Psoas muscle (tissue), 7 donors: ENCODE measurements at regions not wholly inside any gene's neighbourhood (a gene's known extent, or its start where the extent isn't known, plus 50 kb on each side); places are given as distances from the start of the nearest gene placed in this dataset.

Experiments used
- ATAC-seq, 4 donors: fragments of 200-7000 bp; cut with Tn5 transposase; one replicate each; pipeline ENCODE4 v1.9.1; 2020; ENCODE audit warnings: moderate library complexity in 3 of 4, mild to moderate bottlenecking in 2 of 4
- DNase-seq, 2 donors: peaks; one replicate each; pipeline ENCODE4 v3.0.0-alpha.2; 2020
- H3K27ac ChIP-seq: fragments of 200-600 bp; one replicate; pipeline ENCODE4 v1.8.0; 2022
- H3K27me3 ChIP-seq, 3 donors: fragments of 200-600 bp in 1 of 3; one replicate each; pipeline versions ENCODE4 v1.6.1 to v1.8.0; 2013 to 2022; ENCODE audit warnings: low read length in 2 of 3, mild to moderate bottlenecking in 2 of 3, moderate library complexity in 1 of 3; ENCODE audit not compliant: insufficient read depth in 3 of 3
- H3K36me3 ChIP-seq, 2 donors: fragments of 200-600 bp in 1 of 2; one replicate each; pipeline versions ENCODE4 v1.6.1 to v1.8.0; 2013 to 2022; ENCODE audit warnings: low read depth in 1 of 2, mild to moderate bottlenecking in 1 of 2, moderate library complexity in 1 of 2; ENCODE audit not compliant: insufficient read depth in 1 of 2
- H3K4me1 ChIP-seq: fragments of 200-600 bp; one replicate; pipeline ENCODE4 v1.8.0; 2022
- H3K4me3 ChIP-seq: fragments of 200-600 bp; one replicate; pipeline ENCODE4 v1.8.0; 2022; ENCODE audit warnings: mild to moderate bottlenecking
- H3K9me3 ChIP-seq: fragments of 200-600 bp; one replicate; pipeline ENCODE4 v1.8.0; 2022
- WGBS, 3 donors: extraction: QIAGEN DNeasy Blood & Tissue Kit; methylation state at CpG; one replicate each; pipeline versions ENCODE4 v1.1.6 to v1.1.7; 2013; 5-methylcytosine and 5-hydroxymethylcytosine counted together
- intact Hi-C, 2 donors: fragments of 100-400 bp; cut with DNase I; formaldehyde crosslinking; loops; one replicate each; pipeline versions ENCODE4 v1.11.0 to v1.14.2; 2022
- TF ChIP-seq, protein P1 (sequence below): fragments of 200-600 bp; IDR thresholded peaks from one replicate; pipeline ENCODE4 v1.8.0; 2022; ENCODE audit warnings: antibody characterized with exemption
- donor health status: healthy with polysubstance abuse.
- donor health status: DM: no; HTN: no; CAD: no; lungs with moderate emphysema.
- donor health status: Bipolar disorder and iron deficiency.
- donor health status: healthy.
- donor health status: DM: yes; HTN: yes; CAD: no.
- donor health status: DM: no; HTN: no; CAD: no.
- donor health status: DM: yes; HTN: yes; CAD: no.

DNA sequence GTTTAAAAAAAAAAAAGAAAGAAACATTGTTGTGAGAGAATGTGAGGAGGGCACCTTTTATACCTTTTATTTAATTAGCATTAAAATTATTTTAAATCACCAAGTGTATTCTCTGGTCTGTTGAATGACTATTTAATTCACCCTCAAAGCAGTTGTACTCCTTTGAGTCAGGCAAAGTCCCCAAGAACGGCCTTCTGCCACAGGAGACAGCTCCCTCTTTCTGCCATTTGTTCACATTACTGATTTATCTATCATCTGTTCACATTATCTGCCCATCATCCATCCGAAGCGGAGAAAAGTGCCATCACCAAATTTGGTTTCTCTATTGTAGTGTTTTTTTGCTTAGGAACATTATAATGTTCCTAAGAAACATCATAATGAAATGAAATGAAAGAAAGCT, 240.7 kb upstream of the DPP10 start:
- H3K36me3 ChIP-seq = no peaks in the 10 kb centered on the region
- DNase-seq = no peak
- H3K27ac ChIP-seq = no peak overlapping the region
- intact Hi-C loops = no loop called here
- ATAC-seq = no peak
- no peaks in the 10 kb centered on the region for H3K9me3 ChIP-seq
- H3K27me3 ChIP-seq = no peaks in the 10 kb centered on the region
- H3K4me1 ChIP-seq = no peaks in the 10 kb centered on the region
- TF ChIP-seq, protein P1, sequence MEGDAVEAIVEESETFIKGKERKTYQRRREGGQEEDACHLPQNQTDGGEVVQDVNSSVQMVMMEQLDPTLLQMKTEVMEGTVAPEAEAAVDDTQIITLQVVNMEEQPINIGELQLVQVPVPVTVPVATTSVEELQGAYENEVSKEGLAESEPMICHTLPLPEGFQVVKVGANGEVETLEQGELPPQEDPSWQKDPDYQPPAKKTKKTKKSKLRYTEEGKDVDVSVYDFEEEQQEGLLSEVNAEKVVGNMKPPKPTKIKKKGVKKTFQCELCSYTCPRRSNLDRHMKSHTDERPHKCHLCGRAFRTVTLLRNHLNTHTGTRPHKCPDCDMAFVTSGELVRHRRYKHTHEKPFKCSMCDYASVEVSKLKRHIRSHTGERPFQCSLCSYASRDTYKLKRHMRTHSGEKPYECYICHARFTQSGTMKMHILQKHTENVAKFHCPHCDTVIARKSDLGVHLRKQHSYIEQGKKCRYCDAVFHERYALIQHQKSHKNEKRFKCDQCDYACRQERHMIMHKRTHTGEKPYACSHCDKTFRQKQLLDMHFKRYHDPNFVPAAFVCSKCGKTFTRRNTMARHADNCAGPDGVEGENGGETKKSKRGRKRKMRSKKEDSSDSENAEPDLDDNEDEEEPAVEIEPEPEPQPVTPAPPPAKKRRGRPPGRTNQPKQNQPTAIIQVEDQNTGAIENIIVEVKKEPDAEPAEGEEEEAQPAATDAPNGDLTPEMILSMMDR = no peak
- WGBS, 3 donors = 70 to 74% (median 70%) methylated on average over 3 of the region's 3 CpGs
- no peak overlapping the region for H3K4me3 ChIP-seq

DNA sequence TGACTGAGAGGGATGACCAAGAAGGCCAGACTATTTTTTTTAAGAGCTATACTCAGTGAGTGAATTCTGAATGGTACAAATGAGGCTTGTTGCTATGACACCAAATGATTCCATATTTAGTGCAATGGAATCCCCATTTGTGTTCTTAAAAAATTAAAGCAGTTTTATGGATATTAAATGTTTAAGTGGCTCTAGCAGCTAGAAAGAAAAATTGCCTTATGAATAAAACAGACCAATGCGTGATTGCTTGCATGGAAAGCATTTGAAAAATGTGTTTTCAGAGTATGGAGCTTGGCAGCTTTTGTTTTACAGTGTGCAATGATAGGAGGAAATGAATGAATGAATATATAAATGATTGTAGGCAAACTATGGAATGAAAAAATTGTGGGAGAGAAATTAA, 238.8 kb upstream of the DPP10 start:
- WGBS, 3 donors = 35 to 72% (median 63%) methylated on average over 1 of the region's 1 CpG
- Histone ChIP-seq H3K27me3 (no peaks in the 10 kb centered on the region), H3K36me3 (no peaks in the 10 kb centered on the region), H3K9me3 (no peaks in the 10 kb centered on the region), H3K4me3 (no peak overlapping the region), H3K4me1 (no peaks in the 10 kb centered on the region), H3K27ac (no peak overlapping the region)
- DNase-seq = no peak
- intact Hi-C loops = no loop called here
- no peak for ATAC-seq
- TF ChIP-seq, protein P1 = no peak

DNA sequence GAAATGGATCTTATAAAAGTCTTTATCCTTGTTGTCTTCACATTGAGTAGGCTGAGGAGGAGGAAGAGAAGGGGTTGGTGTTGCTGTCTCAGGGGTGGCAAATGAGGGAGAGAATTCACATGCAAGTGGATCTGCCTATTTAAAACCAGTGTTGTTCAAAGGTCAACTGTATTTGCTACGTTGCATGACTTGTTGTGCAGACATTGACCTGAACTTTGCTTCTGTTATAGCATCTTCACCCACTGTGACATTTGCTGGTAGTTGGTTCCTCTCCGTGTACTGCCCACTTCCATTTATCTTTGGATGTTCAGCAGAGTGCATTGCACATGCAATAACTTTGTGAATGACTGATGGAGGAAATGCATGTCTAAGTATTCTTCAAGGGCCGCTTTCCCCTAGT, 228.6 kb upstream of the DPP10 start:
- Histone ChIP-seq H3K27me3 (no peaks in the 10 kb centered on the region), H3K27ac (no peak overlapping the region), H3K4me1 (no peaks in the 10 kb centered on the region), H3K36me3 (no peaks in the 10 kb centered on the region), H3K4me3 (no peak overlapping the region), H3K9me3 (no peaks in the 10 kb centered on the region)
- 74 to 77% (median 77%) methylated on average over 3 of the region's 3 CpGs for WGBS, 3 donors
- DNase-seq = no peak
- TF ChIP-seq, protein P1 = no peak
- intact Hi-C loops = no loop called here
- no peak for ATAC-seq

DNA sequence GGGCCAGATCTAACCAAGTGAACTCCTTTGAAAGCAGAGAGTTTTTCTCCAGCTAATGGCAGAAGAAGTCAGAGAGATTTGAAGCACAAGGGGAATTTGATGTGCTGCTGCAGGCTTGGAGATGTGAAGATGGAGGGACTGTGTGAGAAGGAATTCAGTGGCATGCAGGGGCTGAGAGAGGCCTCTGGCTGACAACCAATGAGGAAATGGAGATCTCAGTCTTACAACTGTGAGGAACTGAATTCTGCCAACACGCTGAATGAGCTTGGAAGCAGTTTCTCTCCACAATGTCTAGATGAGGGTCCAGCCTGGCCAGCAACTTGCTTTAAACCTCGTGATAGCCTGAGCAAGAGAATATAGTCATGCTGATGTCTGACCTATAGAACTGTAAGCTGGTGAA, 224.1 kb upstream of the DPP10 start:
- intact Hi-C loops = no loop called here

DNA sequence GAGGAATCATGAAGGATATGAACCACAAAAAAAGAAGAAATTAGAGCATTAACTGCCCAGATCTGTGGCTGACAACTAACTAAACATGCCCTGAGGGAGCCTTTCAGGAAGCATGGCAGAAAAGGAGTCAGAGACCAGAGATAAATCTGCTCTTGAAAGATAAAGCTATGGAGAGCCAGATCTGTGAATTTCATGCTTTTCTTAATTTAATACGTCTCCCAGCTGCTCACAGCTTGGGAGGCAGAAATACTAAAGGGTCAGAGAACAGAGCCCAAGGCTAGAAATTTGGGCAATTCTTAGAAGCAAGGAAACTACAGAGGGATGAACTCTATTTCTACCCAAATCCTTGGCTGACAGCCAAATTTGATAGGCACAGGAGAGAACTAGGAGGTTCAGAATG, 223.0 kb upstream of the DPP10 start:
- H3K9me3 ChIP-seq = no peaks in the 10 kb centered on the region
- no peak overlapping the region for H3K4me3 ChIP-seq
- 15 to 18% (median 17%) methylated on average over 1 of the region's 1 CpG for WGBS, 3 donors
- ATAC-seq (no peak), DNase-seq (no peak)
- intact Hi-C loops = no loop called here
- TF ChIP-seq, protein P1 = no peak
- H3K36me3 ChIP-seq = no peaks in the 10 kb centered on the region
- H3K27me3 ChIP-seq = no peaks in the 10 kb centered on the region
- no peak overlapping the region for H3K27ac ChIP-seq
- H3K4me1 ChIP-seq = no peaks in the 10 kb centered on the region

More for the DNA sequence above, 224.1 kb upstream of the DPP10 start:
- WGBS, 3 donors = 42 to 52% (median 50%) methylated on average over 2 of the region's 2 CpGs
- Histone ChIP-seq H3K27me3 (no peaks in the 10 kb centered on the region), H3K36me3 (no peaks in the 10 kb centered on the region), H3K4me3 (no peak overlapping the region), H3K9me3 (no peaks in the 10 kb centered on the region), H3K27ac (no peak overlapping the region), H3K4me1 (no peaks in the 10 kb centered on the region)
- TF ChIP-seq, protein P1 = no peak
- ATAC-seq (no peak), DNase-seq (no peak)
